Nephron progenitor cell (in vitro differentiated cells): ENCODE measurements at regions not wholly inside any gene's neighbourhood (a gene's known extent, or its start where the extent isn't known, plus 50 kb on each side); places are given as distances from the start of the nearest gene placed in this dataset.
"Not testable (repeated sequence)": the region's sequence is repeated elsewhere in the genome, so short reads cannot be mapped to it uniquely, and the experiment has no call there.

Experiments used
- DNase-seq: peaks from one replicate; pipeline ENCODE4 v3.0.0; 2021
- H3K27ac Mint-ChIP-seq: 2 replicates; pipeline ENCODE4 v1.8.0; 2021; ENCODE audit warnings: mild to moderate bottlenecking, moderate library complexity, mixed read lengths
- H3K27me3 Mint-ChIP-seq: 2 replicates; pipeline ENCODE4 v1.8.0; 2021; ENCODE audit warnings: mild to moderate bottlenecking, low read depth, mixed read lengths; ENCODE audit not compliant: poor library complexity
- H3K36me3 Mint-ChIP-seq: 2 replicates; pipeline ENCODE4 v1.8.0; 2021; ENCODE audit warnings: low read depth, mixed read lengths
- H3K4me1 Mint-ChIP-seq: 2 replicates; pipeline ENCODE4 v1.8.0; 2021; ENCODE audit warnings: mixed read lengths
- H3K4me3 Mint-ChIP-seq: 2 replicates; pipeline ENCODE4 v1.8.0; 2021; ENCODE audit warnings: mild to moderate bottlenecking, moderate library complexity, mixed read lengths
- H3K9me3 Mint-ChIP-seq: 2 replicates; pipeline ENCODE4 v1.8.0; 2021; ENCODE audit warnings: mild to moderate bottlenecking, moderate library complexity, mixed read lengths
- TF ChIP-seq, protein P1 (sequence below): fragments of 200-600 bp; sonication (generic); IDR thresholded peaks from 2 replicates; pipeline ENCODE4 v1.5.0; 2021; ENCODE audit warnings: antibody characterized with exemption

DNA sequence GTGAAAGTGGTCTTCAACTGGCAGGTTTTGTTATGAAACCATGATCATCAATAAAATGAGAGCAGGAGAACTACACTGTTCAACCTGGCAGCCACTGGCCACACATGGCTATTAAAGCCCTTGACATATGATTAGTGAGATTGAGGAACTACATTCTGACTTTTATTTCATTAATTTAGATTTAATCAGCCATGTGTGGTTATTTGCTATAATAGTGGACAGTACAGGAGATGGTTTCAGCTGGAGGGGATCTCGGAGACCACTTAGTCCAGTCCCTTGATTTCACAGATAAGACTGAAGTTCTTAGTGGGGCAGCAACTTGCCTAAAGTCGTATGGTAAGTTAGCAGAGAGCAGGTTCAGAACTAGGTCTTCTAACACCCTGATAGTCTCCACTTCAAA lies 111.7 kb upstream of the BMPER start:
- H3K9me3 Mint-ChIP-seq: peaks cover 6% of the 10 kb centered on the region
- H3K36me3 Mint-ChIP-seq: peaks cover 4% of the 10 kb centered on the region
- peaks cover 28% of the 10 kb centered on the region for H3K4me1 Mint-ChIP-seq
- H3K27ac Mint-ChIP-seq: no peak overlapping the region
- TF ChIP-seq, protein P1, sequence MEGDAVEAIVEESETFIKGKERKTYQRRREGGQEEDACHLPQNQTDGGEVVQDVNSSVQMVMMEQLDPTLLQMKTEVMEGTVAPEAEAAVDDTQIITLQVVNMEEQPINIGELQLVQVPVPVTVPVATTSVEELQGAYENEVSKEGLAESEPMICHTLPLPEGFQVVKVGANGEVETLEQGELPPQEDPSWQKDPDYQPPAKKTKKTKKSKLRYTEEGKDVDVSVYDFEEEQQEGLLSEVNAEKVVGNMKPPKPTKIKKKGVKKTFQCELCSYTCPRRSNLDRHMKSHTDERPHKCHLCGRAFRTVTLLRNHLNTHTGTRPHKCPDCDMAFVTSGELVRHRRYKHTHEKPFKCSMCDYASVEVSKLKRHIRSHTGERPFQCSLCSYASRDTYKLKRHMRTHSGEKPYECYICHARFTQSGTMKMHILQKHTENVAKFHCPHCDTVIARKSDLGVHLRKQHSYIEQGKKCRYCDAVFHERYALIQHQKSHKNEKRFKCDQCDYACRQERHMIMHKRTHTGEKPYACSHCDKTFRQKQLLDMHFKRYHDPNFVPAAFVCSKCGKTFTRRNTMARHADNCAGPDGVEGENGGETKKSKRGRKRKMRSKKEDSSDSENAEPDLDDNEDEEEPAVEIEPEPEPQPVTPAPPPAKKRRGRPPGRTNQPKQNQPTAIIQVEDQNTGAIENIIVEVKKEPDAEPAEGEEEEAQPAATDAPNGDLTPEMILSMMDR: no peak
- DNase-seq: no peak
- H3K27me3 Mint-ChIP-seq: no peaks in the 10 kb centered on the region
- H3K4me3 Mint-ChIP-seq: no peak overlapping the region

DNA sequence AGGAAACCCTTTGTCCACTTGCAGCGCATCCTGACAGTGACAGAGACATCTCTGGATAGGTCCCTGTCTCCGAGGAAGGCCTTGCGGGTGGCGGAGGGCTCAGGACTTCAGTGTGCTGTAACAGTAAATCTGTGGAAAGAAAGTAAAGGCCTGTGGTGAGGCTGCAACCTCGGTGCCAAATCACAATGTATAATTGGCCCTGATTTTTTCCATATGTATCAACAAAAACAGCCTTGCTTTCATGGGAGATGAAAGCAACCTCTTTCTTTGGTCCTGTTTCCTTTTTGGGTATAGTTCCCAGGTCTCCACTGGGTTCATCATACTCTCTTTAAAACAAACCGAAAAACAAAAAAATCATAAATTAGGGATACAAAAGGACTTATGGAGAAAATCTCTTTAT lies 110.9 kb upstream of the BMPER start:
- no peaks in the 10 kb centered on the region for H3K27me3 Mint-ChIP-seq
- peaks cover 10% of the 10 kb centered on the region for H3K36me3 Mint-ChIP-seq
- no peak overlapping the region for H3K27ac Mint-ChIP-seq

DNA sequence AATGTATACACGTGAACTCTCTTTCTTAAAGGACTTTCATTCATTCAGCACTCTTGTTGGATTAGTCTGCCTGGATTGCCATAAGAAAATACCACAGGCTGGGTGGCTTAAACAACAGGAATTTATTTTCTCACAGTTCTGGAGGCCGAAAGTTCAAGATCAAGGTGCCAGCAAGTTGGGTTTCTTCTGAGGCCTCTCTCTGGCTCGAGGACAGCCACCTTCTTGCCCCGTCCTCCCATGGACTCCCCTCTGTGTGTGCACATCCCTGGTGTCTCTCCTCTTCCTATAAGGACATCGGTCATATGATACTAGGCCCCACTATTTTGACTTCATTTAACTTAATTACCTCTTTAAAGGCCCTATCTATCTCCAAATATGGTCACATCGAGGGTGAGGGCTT lies 110.4 kb upstream of the BMPER start:
- TF ChIP-seq, protein P1: no peak
- Mint-ChIP-seq H3K4me3 (no peak overlapping the region), H3K36me3 (peaks cover 10% of the 10 kb centered on the region), H3K4me1 (peaks cover 17% of the 10 kb centered on the region), H3K27ac (no peak overlapping the region), H3K9me3 (peaks cover 6% of the 10 kb centered on the region), H3K27me3 (no peaks in the 10 kb centered on the region)
- DNase-seq: no peak

More for the DNA sequence above, 110.9 kb upstream of the BMPER start:
- Mint-ChIP-seq H3K4me1 (peaks cover 22% of the 10 kb centered on the region), H3K9me3 (peaks cover 6% of the 10 kb centered on the region), H3K4me3 (no peak overlapping the region)
- no peak for DNase-seq
- TF ChIP-seq, protein P1: no peak

DNA sequence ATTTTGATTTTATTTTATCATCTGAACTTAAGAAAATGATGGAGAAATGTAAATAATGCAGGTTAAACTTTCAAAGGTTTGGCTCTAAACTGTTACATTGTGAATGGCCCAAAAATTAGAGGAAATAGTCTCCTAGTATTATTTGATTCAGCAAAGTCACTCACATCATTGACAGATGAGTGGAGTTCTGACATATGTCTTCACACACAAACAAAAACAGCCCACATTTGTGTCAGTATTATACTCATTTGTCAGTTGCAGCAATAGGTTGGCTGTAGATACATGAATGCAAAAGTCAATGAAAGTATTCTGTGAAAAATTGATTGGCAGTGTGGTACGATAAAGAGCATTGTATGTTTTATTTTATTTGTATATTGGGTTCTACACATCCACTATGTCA lies 108.8 kb upstream of the BMPER start:
- TF ChIP-seq, protein P1: no peak
- no peak for DNase-seq
- no peaks in the 10 kb centered on the region for H3K27me3 Mint-ChIP-seq
- H3K9me3 Mint-ChIP-seq: peaks cover 6% of the 10 kb centered on the region
- H3K4me3 Mint-ChIP-seq: no peak overlapping the region
- H3K36me3 Mint-ChIP-seq: peaks cover 10% of the 10 kb centered on the region
- no peak overlapping the region for H3K27ac Mint-ChIP-seq
- H3K4me1 Mint-ChIP-seq: peaks cover 10% of the 10 kb centered on the region

DNA sequence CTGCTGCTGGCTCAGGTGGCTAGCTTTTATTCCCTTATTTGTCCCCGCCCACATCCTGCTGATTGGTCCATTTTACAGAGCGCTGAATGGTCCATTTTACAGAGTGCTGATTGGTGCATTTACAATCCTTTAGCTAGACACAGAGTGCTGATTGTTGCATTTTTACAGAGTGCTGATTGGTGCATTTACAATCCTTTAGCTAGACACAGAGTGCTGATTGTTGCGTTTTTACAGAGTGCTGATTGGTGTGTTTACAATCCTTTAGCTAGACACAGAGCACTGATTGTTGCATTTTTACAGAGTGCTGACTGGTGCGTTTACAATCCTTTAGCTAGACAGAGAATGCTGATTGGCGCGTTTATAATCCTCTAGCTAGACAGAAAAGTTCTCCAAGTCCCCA lies 107.8 kb upstream of the BMPER start:
- H3K27me3 Mint-ChIP-seq, H3K4me1 Mint-ChIP-seq, H3K27ac Mint-ChIP-seq, H3K4me3 Mint-ChIP-seq, H3K36me3 Mint-ChIP-seq, H3K9me3 Mint-ChIP-seq, DNase-seq: not testable (repeated sequence)

DNA sequence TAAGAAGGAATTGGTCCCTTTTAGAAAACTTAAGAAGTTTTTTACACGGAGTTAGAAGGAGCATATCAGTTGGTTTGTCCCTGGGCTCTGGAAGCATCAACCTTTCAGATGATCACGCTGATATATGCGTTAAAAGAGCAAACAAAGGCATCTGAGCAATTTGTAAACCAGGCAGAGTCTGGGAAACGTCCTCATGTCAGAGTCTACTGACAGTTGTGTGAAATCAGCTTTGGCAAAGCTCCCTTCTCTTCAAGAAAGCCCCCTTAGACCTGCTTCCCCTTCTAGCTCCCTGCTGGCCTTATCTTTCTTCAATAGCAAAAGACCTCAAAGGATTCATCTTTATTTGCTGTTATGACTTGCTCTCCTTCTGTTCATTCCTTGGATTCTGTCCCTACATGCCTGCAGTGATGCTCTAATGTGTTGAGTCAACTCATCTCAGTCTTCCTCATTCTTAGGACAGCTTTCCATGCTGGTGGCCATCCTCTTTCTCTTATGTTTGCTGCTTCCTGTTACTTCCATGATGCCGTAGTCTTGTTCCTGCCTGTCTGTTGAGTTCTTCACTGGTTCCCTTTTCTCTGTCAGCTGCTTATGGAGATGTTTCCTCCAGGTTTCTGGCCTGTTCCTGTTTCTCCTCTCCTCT lies 106.5 kb upstream of the BMPER start:
- Mint-ChIP-seq H3K4me1 (peaks cover 5% of the 10 kb centered on the region), H3K27me3 (peaks cover 5% of the 10 kb centered on the region), H3K36me3 (peaks cover 10% of the 10 kb centered on the region), H3K9me3 (peaks cover 6% of the 10 kb centered on the region), H3K27ac (peak overlapping the region; percentile 37), H3K4me3 (no peak overlapping the region)
- no peak for DNase-seq
- TF ChIP-seq, protein P1: no peak
